HG02943 (cell line): ENCODE measurements at regions not wholly inside any gene's neighbourhood (a gene's known extent, or its start where the extent isn't known, plus 50 kb on each side); places are given as distances from the start of the nearest gene placed in this dataset.
"Not testable (repeated sequence)": the region's sequence is repeated elsewhere in the genome, so short reads cannot be mapped to it uniquely, and the experiment has no call there.

ENCODE experiments used
- ATAC-seq: cut with Tn5 transposase; IDR thresholded peaks from one replicate; pipeline ENCODE4 v1.9.1; 2021; ENCODE audit warnings: mild to moderate bottlenecking, low read depth, moderate library complexity; ENCODE audit not compliant: unreplicated experiment

DNA sequence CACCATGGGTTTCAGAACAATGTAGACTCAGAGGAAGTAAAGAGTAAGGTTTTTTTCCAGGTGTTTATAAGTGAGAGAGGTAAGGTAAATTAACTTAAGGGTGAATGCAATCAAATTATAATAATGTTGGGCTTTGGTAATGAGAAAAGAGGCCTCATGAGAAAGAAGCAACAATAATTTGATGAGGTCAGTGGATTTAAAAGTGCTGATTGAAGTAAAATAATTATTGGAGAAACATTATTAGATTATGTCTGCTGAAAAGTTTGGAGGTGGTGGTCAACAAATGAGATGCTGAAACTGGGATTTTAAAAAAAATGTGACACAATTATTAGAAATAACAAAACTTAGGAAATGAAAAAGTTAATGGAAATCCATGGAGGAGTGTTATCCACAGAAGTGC lies 187.4 kb upstream of the BRINP3 start:
- no peak for ATAC-seq

DNA sequence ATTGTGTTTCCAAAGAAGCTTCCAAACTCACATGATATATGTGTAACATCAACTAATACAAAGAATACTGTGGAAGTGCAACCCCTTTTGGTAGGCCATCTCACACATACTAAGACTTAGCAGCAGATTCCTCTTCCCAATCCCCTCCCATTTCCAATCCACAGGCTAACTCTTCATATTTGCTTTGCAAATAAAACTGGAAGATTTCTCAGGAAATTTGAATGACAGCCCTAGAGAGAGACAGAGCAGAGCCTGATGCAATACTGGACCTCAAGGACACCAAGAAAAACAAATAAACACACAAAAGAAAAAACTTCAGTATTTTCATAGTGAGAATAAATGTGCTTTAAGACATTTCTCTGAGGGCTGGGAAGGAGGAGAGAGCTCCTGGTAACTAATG lies 190.2 kb upstream of the BRINP3 start:
- no peak for ATAC-seq

DNA sequence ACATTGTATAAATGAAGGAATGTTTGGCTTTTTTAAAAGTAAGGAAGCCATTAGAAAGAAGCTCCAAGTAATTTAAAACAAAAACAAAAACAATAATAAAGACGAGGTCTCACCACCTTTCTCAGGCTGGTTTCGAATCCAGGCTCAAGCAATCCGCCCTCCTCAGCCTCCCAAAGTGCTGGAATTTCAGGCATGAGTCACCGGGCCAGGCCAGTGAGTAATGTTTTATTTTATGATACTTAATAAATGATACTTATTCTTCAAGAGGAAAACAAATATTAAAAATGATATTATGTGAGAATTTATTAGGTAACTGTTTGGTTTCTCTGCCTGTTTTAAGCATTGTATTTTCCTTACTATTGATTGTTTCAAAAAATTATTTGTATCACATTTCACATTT lies 201.4 kb upstream of the BRINP3 start:
- no peak for ATAC-seq

DNA sequence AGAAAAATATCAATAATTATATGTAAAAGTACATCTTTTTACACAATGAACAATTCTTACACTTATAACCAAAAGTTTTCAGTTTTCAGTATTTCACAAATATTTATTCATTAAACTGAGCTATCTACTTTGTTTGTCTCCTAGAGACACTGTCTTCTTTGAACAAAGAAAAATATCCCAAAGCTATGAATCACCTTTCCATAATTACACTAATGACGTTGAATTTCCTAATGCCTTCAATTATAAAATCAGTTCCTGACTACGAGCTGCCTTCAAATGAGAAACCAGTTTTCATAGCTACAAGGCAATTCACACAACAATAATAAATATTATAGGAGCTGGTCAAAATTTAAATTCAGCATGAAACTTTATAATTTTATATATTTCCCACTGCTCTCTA lies 201.8 kb upstream of the BRINP3 start:
- no peak for ATAC-seq

DNA sequence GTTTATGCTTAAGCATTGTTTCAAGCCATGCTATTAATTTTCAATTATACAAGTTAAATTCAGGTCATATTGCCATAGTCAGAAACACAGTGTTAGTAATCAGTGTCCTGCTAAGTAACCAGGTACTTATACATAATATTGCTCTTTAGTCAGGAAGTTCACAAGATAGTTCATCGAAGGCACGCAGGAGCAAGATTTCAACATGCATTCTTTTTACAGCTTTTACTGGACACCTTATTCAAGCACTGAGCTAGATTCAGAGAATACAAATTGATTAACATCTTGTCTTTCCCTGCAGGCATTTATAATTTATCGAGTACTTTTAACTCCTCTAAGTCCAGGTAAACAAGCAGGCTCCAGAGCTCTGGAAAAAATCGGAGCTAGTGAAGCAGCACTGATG lies 202.3 kb upstream of the BRINP3 start:
- ATAC-seq, result no peak

DNA sequence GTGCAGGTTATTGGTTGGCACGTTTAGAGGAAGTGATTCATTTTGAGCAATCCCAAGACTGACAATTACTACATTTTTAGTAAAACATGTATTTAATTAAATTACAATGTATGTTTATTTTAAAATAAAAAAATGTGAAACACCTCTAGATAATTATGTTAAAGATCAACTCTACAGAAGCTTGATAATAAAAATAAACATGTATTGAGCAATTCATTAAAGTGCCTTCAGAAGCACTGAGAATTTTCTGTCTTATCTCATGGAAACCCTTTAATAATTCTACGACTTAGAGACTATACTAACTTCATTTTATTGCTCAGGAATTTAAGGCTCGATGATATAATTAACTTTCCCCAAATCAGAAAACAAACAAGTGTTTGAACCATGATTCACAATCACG lies 208.0 kb upstream of the BRINP3 start:
- no peak for ATAC-seq

DNA sequence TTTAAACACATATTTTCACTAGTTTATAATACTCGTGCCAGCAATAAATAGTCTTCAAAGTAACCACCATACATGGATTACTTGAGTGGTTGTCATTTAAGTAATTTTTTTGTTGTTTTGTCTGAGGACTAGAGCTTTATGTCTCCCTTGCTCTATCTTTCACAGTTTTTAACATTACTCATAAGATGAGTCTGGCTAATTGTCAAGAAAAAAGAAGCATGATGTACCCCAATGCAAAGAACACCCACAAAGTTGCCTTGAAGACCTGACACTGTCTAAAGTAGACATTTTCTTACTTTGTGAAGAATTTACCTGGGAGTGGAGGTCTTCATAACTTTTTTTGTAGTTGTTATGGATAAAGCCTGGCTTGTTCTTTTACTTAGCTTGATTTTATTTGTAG lies 210.4 kb upstream of the BRINP3 start:
- no peak for ATAC-seq

DNA sequence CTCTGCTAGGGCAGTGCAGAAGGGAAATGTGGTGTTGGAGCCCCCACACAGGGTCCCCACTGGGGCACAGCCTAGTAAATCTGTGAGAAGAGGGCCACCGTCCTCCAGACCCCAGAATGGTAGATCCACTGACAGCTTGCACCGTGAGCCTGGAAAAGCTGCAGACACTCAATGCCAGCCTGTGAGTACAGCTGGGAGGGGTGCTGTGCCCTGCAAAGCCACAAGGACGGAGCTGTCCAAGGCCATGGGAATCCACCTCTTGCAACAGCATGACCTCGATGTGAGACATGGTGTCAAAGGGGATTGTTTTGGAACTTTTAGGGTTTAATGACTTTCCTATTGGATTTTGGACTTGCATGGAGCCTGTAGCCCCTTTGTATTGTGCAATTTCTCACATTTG lies 220.8 kb upstream of the BRINP3 start:
- not testable (repeated sequence) for ATAC-seq

DNA sequence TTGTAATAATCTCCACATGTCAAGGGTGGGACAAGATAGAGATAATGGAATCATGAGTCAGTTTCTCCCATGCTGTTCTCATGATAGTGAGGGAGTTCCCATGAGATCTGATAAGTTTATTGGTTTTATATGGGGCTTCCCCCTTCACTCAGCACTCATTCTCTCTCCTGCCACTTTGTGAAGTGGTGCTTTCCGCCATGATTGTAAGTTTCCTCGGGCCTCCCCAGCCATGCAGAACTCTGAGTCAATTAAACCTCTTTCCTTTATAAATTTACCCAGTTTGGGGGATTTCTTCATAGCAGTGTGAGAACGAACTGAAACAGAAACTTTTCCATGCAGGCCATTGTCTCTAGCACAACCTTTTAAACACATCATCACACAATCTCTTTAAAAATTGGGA lies 221.5 kb upstream of the BRINP3 start:
- ATAC-seq, result no peak

DNA sequence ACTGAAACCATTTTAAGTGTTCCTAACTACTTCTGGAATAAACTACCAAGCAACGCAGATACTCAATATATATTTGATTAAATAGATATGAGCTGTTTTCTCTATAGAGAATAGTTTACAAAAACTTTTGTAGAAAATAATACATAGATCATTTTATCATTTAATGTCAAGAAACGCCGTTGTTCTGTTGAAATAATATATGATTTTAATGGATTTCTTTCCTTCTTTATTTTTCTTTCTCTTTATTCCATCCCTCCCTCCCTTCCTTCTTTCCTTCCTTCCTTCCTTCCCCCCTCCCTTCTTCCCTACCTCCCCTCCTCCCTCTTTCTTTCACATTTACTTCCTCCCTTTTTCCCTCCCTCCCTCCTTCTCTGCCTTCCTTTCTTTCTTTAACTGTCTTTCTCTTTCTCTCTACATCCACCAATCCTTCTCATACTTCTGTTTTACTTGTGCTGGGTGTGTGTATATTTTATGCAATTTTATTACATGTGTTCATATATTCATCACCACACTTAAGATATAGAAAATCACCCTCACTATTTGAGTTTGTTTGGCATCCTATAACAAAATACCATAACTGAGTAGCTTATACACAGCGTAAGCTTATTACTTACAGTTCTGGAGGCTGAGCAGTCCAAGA lies 230.9 kb upstream of the BRINP3 start:
- ATAC-seq, result no peak

DNA sequence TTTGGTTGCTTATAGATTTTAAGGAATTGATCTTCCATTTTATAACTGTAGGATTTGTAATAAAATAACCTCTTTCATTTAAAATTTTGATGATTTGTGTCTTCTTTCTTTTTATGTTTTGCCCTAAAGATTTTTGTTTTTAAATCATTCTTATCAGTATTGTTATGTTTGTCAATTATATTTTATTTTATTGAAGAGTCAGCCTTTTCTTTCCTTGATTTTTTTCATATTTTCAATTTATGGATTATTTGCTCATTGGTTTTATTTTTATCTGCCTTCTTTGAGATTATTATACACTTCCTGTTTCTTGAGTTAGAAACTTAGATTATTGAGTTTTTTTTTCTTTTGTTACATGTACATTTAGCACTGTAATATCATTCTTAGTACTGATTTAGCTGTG lies 233.4 kb upstream of the BRINP3 start:
- ATAC-seq, result no peak

DNA sequence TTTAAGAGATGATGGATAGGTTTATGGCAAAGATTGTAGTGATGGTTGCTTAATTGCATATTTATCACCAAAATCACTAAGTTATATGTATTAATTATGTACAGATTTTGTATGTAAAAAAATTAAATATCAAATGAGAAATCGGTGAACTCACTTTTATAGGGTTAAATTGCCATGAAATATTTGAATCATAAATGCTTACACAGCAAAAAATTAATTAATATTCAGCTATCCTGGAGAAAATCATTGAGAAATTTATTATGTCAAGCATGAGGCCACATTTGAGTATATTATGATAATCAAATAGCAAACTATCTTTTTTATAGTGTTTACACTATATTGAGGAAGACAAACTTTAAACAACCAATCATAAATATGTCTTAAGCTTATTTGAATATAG lies 239.4 kb upstream of the BRINP3 start:
- ATAC-seq, result no peak

DNA sequence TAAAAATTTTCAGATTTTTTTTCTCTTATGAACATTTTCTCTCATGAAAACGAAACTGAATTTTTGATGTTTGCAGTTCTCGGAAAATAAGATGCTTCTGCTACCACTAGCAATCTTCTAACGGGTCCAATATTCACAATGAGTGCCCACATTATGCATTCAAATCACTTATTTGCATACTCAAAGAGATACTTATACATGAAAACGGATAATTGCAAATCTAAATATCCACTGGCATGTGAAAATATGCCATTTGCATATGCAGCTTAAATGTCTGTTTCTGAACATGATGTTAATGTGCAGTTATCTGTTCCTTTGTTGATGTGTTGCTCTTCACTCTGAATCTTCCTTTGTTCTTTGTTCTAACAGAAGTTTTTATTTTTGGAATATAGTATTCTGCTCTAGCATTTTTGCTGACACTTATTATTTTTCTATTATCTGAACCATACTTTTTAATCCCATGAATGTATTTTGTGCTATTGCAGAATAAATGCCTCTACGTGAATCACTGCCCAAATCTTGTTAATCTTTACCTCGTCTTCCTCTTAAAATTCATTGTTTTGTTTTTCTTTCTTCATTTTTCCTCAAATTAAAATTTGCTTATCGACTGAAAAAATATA lies 259.4 kb upstream of the BRINP3 start:
- no peak for ATAC-seq

DNA sequence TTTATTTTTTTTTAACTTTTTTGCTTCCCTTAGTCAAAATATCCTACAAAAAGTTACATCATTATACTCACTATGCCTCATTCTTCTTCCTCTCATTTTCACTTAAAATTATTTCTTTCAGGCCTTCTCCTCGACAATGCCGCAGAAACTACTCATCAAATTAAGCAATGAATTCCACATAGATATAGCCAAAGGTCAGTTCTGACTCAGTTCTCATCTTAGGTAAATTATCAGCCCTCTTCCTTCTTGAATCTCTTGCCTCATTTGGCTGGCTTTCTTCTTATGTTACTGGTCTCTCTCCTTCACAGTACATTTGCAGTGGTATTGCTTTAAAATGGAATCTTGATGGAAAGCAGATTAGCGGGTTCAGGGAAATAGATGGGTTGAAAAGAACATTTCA lies 260.7 kb upstream of the BRINP3 start:
- ATAC-seq, result no peak

DNA sequence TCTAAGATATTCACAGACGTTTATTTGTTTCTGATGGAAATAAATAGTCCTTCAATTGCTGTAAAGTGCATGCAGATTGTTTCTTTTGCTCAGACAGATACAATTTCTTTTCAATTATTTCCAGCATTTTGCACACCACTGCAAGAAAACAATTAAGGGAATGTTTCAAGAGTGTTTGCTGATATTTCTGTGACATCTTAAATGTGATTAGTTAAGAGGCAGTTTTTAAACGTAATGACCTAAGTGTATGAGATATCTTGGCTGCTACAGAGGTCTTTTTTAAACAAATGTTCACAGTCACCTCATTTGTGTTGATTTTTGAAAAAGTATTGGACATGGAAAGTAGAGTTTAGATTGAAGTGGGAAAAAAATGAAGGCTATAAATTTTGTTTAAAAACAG lies 262.3 kb upstream of the BRINP3 start:
- no peak for ATAC-seq

DNA sequence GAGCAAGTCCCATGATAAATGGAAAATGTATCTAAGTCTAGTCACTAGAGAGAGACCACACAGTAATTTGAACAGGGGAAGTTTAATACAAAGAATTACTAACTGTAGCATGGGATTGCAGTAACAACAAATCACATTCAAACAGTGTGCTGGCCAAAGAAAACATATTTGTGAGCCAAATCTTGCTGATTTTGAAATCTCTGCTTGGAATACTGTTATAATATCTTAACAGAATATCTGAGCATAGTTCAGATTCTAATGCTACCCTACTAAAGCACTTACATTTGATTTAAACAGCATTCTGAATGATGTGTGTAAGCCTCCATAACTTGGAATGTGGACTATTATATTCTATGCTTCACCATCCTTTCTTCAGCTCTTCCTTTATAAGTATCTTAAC lies 270.0 kb upstream of the BRINP3 start:
- no peak for ATAC-seq

DNA sequence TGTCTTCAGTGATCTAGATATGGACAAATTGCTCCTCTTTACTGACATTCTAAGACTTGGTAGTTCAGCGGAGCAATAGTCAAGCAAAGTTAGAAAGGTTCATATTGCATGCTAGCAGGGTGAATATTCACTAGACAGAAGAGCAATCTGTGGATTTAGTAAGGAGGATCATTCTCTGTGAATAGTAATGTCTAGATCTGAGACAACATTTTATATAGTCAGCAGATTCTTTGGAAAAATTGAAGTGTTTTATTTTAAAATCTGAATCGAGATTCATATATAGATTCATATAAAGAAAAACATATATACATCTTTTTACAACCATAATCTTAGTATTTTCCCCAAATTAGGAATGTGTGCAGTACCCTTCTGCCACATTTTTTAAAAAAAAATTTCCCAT lies 274.5 kb upstream of the BRINP3 start:
- no peak for ATAC-seq

DNA sequence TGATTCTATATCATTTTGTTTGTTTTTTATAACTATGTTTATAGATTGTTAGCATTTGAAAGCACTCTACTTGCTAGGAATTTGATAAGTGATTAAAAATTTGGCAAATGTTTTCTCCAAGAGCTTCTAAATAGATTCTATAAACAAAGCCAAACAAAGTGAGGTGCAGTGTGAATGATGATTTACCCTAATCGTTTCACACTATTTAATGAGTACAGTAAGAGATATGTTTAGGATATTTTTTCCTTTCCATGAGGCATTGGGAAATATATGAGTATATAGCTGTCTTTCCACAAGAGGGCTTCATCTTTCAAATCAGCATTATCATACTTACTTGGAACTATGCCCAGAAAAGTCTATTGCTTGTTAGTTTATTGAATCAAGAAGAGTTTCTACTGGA lies 277.0 kb upstream of the BRINP3 start:
- no peak for ATAC-seq

DNA sequence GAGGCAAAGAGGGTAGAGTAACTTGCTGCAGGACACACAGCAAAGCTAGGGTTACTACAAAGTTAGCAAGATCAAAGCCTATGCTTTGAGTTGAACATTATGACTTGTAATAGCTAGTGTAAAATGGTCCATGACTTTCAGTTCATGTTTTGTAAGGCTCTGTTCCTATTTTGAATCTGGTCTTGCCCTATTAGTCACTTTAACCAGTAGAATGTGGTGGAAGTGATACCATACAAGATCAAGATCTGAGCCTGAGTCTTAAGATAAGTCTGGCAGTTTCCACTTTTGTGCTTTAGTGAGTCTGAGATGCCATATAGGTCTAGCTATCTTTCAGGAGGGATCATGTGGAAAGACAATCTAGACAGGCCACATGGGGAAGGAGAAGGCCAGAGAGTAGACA lies 282.1 kb upstream of the BRINP3 start:
- ATAC-seq, result no peak

DNA sequence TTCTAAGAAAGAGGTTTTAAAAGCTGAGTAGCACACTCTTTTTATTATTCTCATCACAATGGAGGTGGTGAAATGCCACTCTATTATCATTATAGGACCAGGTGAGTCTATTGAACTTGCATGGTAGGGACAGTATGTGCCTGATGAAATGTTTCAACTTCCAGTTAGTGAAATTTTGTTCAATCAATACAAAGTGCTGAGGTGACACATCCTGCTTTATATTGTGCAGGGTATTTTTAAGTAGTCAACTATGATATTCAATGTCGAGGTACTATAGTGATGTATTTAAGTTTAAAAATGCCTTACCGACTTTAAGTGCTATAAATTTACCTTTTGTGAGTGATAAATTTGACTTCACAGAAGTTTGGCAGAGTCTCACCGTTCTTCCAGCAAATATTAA lies 284.7 kb upstream of the BRINP3 start:
- ATAC-seq, result no peak

DNA sequence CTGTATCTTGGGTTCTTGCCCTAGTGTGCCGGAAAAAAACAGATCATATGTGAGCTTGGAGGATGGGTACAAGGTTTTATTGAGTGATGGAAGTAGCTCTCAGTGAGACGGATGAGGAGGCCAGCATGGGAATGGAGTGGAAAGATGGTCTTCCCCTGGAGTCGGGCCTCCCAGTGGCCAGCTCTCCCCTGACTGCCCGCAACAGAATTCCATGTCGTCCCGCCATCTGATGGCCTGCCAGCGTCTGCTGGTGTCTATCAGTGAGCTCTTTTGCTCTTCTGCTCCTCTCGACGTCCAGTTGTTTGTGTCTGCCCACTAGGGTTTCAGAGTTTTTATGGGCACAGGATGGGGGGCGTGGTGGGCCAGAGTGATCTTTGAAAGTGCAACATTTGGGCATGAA lies 315.2 kb upstream of the BRINP3 start:
- ATAC-seq, result no peak

DNA sequence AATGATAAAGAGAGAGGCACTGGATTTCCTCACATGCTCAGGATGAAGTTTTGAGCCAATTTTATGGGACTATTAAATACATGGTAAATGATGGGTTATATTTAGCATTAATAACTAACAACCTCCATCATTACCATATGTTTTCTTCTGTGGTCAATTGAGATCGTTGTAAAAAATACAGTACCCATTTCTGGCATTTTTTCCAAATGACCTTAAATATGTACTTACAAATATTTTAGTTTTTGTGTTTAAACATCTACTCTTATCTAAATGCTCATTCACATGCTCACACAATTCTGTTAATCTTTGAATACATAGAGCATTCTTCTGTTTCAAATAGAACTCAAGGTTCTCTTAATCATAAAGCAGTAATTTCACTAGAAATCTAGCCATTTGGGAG lies 330.0 kb upstream of the BRINP3 start:
- no peak for ATAC-seq

DNA sequence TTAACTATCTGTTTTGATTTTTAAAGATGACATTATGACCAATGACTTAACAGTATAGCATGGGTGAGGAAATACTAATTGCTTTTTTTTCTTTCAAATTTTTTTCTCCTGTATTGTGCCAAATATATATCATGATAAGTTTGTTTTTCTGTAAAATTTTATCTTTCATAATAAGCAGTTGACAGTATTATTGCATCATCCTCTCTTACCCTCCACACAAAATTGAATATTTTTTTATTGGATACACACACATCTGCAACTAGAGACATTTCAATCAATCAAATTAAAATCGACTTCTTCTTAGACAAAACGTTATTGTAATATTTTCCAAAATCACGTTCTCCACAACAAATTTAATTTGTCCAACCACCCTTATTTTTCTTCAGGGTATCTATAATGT lies 330.4 kb upstream of the BRINP3 start:
- ATAC-seq, result no peak
